ENCODE measurements at regions not wholly inside any gene's neighbourhood (a gene's known extent, or its start where the extent isn't known, plus 50 kb on each side); places are given as distances from the start of the nearest gene placed in this dataset.

- Histone ChIP-seq H3K4me1 (ENCODE audit: insufficient read depth, low read length) (no peaks in the 10 kb centered on the region), H3K9me3 (ENCODE audit: insufficient read depth, low read length, severe bottlenecking) (no peaks in the 10 kb centered on the region), H3K79me2 (ENCODE audit: insufficient read depth, low read length) (no peaks in the 10 kb centered on the region), H3K27ac (ENCODE audit: low read length) (no peak overlapping the region), H2AFZ (ENCODE audit: low read depth, low read length) (no peak overlapping the region), H4K20me1 (ENCODE audit: insufficient read depth, low read length) (no peaks in the 10 kb centered on the region), H3K4me2 (ENCODE audit: insufficient read depth, low read length) (no peak overlapping the region), H3K4me3 (ENCODE audit: low read depth in 1 of 2, low read length in 2 of 2) (no peak overlapping the region), H3K27me3 (ENCODE audit: insufficient read depth, low read length, poor library complexity) (no peaks in the 10 kb centered on the region), H3K36me3 (ENCODE audit: insufficient read depth, low read length) (no peaks in the 10 kb centered on the region), H3K9ac (ENCODE audit: low read depth, low read length) (no peak overlapping the region)
- TF ChIP-seq EZH2 (IDR thresholded peaks at IDR 0.05; ENCODE audit: borderline replicate concordance, low read depth, low read length, severe bottlenecking) = no peak
- TF ChIP-seq, protein P1, sequence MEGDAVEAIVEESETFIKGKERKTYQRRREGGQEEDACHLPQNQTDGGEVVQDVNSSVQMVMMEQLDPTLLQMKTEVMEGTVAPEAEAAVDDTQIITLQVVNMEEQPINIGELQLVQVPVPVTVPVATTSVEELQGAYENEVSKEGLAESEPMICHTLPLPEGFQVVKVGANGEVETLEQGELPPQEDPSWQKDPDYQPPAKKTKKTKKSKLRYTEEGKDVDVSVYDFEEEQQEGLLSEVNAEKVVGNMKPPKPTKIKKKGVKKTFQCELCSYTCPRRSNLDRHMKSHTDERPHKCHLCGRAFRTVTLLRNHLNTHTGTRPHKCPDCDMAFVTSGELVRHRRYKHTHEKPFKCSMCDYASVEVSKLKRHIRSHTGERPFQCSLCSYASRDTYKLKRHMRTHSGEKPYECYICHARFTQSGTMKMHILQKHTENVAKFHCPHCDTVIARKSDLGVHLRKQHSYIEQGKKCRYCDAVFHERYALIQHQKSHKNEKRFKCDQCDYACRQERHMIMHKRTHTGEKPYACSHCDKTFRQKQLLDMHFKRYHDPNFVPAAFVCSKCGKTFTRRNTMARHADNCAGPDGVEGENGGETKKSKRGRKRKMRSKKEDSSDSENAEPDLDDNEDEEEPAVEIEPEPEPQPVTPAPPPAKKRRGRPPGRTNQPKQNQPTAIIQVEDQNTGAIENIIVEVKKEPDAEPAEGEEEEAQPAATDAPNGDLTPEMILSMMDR (IDR thresholded peaks at IDR 0.05; ENCODE audit: borderline replicate concordance, extremely low read depth, low read length, poor library complexity, severe bottlenecking) = no peak
- no peak for DNase-seq
- no peak for ATAC-seq (ENCODE audit: insufficient read depth, low read depth)
These were observed 160.2 kb downstream of the CYYR1 start for GRCh38 chr21:26412885-26413284.

GRCh38 chr21:26409735-26410134 is 163.4 kb downstream of the CYYR1 start:
- no peak for TF ChIP-seq EZH2 (IDR thresholded peaks at IDR 0.05; ENCODE audit: borderline replicate concordance, low read depth, low read length, severe bottlenecking)
- TF ChIP-seq, protein P1 (IDR thresholded peaks at IDR 0.05; ENCODE audit: borderline replicate concordance, extremely low read depth, low read length, poor library complexity, severe bottlenecking) = no peak

GRCh38 chr21:26408511-26408910 is 164.6 kb downstream of the CYYR1 start:
- TF ChIP-seq, protein P1 (IDR thresholded peaks at IDR 0.05; ENCODE audit: borderline replicate concordance, extremely low read depth, low read length, poor library complexity, severe bottlenecking) = no peak
- no peak for TF ChIP-seq EZH2 (IDR thresholded peaks at IDR 0.05; ENCODE audit: borderline replicate concordance, low read depth, low read length, severe bottlenecking)
- Histone ChIP-seq H4K20me1 (ENCODE audit: insufficient read depth, low read length) (no peaks in the 10 kb centered on the region), H3K9ac (ENCODE audit: low read depth, low read length) (no peak overlapping the region), H3K4me1 (ENCODE audit: insufficient read depth, low read length) (peaks cover 26% of the 10 kb centered on the region), H3K27ac (ENCODE audit: low read length) (no peak overlapping the region), H3K36me3 (ENCODE audit: insufficient read depth, low read length) (no peaks in the 10 kb centered on the region), H3K4me3 (ENCODE audit: low read depth in 1 of 2, low read length in 2 of 2) (no peak overlapping the region), H3K4me2 (ENCODE audit: insufficient read depth, low read length) (no peak overlapping the region), H2AFZ (ENCODE audit: low read depth, low read length) (no peak overlapping the region), H3K9me3 (ENCODE audit: insufficient read depth, low read length, severe bottlenecking) (no peaks in the 10 kb centered on the region), H3K27me3 (ENCODE audit: insufficient read depth, low read length, poor library complexity) (no peaks in the 10 kb centered on the region), H3K79me2 (ENCODE audit: insufficient read depth, low read length) (no peaks in the 10 kb centered on the region)
- no peak for ATAC-seq (ENCODE audit: insufficient read depth, low read depth)
- no peak for DNase-seq

More at GRCh38 chr21:26409735-26410134, 163.4 kb downstream of the CYYR1 start:
- Histone ChIP-seq H3K4me1 (ENCODE audit: insufficient read depth, low read length) (peaks cover 21% of the 10 kb centered on the region), H3K4me2 (ENCODE audit: insufficient read depth, low read length) (no peak overlapping the region), H3K79me2 (ENCODE audit: insufficient read depth, low read length) (no peaks in the 10 kb centered on the region), H3K27ac (ENCODE audit: low read length) (no peak overlapping the region), H2AFZ (ENCODE audit: low read depth, low read length) (no peak overlapping the region), H3K9me3 (ENCODE audit: insufficient read depth, low read length, severe bottlenecking) (no peaks in the 10 kb centered on the region), H3K36me3 (ENCODE audit: insufficient read depth, low read length) (no peaks in the 10 kb centered on the region), H3K4me3 (ENCODE audit: low read depth in 1 of 2, low read length in 2 of 2) (no peak overlapping the region), H4K20me1 (ENCODE audit: insufficient read depth, low read length) (no peaks in the 10 kb centered on the region), H3K27me3 (ENCODE audit: insufficient read depth, low read length, poor library complexity) (no peaks in the 10 kb centered on the region), H3K9ac (ENCODE audit: low read depth, low read length) (no peak overlapping the region)
- no peak for ATAC-seq (ENCODE audit: insufficient read depth, low read depth)
- DNase-seq = no peak

- no peaks in the 10 kb centered on the region for H3K36me3 ChIP-seq (ENCODE audit: insufficient read depth, low read length)
- DNase-seq (no peak), ATAC-seq (ENCODE audit: insufficient read depth, low read depth) (no peak)
- H3K79me2 ChIP-seq (ENCODE audit: insufficient read depth, low read length) = no peaks in the 10 kb centered on the region
- H3K27me3 ChIP-seq (ENCODE audit: insufficient read depth, low read length, poor library complexity) = no peaks in the 10 kb centered on the region
- peak overlapping the region; percentile 26 for H3K9ac ChIP-seq (ENCODE audit: low read depth, low read length)
- peak overlapping the region; percentile 66 for H3K27ac ChIP-seq (ENCODE audit: low read length)
- H3K4me3 ChIP-seq (ENCODE audit: low read depth in 1 of 2, low read length in 2 of 2) = peak overlapping the region in 1 of 2 experiments; percentile 45; a peak in 2 of 4 replicates
- H3K4me1 ChIP-seq (ENCODE audit: insufficient read depth, low read length) = peaks cover 26% of the 10 kb centered on the region
- H3K4me2 ChIP-seq (ENCODE audit: insufficient read depth, low read length) = peak overlapping the region; percentile 64
- H4K20me1 ChIP-seq (ENCODE audit: insufficient read depth, low read length) = no peaks in the 10 kb centered on the region
- H2AFZ ChIP-seq (ENCODE audit: low read depth, low read length) = peak overlapping the region; percentile 68
- no peak for TF ChIP-seq EZH2 (IDR thresholded peaks at IDR 0.05; ENCODE audit: borderline replicate concordance, low read depth, low read length, severe bottlenecking)
- TF ChIP-seq, protein P1 (IDR thresholded peaks at IDR 0.05; ENCODE audit: borderline replicate concordance, extremely low read depth, low read length, poor library complexity, severe bottlenecking) = no peak
- H3K9me3 ChIP-seq (ENCODE audit: insufficient read depth, low read length, severe bottlenecking) = no peaks in the 10 kb centered on the region
These were observed 166.6 kb downstream of the CYYR1 start for GRCh38 chr21:26406526-26406925.

Data from DND-41 (cell line).